B cell (primary cell): ENCODE measurements at regions not wholly inside any gene's neighbourhood (a gene's known extent, or its start where the extent isn't known, plus 50 kb on each side); places are given as distances from the start of the nearest gene placed in this dataset.

Experiments used
- ATAC-seq: fragments of 200-7000 bp; cut with Tn5 transposase; one replicate; pipeline ENCODE4 v1.10.0; 2021; ENCODE audit warnings: low read depth, mild to moderate bottlenecking, moderate number of reproducible peaks, moderate library complexity
- CTCF ChIA-PET: fragments of 350-600 bp; sonication (Branson Sonifier 250); formaldehyde crosslinking; loops from one replicate; lab custom pipeline; 2021; ENCODE audit warnings: antibody characterized with exemption, inconsistent platforms; lab: Charles Lee
- POLR2A ChIA-PET: fragments of 350-600 bp; sonication (Branson Sonifier 250); formaldehyde crosslinking; loops from one replicate; lab custom pipeline; 2021; ENCODE audit warnings: antibody characterized with exemption; lab: Charles Lee
- DNase-seq: peaks from one replicate; pipeline ENCODE4 v3.0.0; 2013
- H2AFZ ChIP-seq: 2 replicates; pipeline ENCODE4 v1.6.1; 2012; ENCODE audit warnings: mild to moderate bottlenecking, low read depth, low read length; ENCODE audit not compliant: insufficient read depth, poor library complexity, severe bottlenecking
- H3K27ac ChIP-seq, 2 donors: 1 replicate in 1 of 2; 2 replicates in 1 of 2; pipeline ENCODE4 v1.5.1; 2012 to 2013; ENCODE audit warnings: low read length in 2 of 2, mild to moderate bottlenecking in 2 of 2, moderate library complexity in 1 of 2
- H3K27me3 ChIP-seq, 4 experiments: fragments of 200-600 bp in 1 of 4; sonication (generic) in 1 of 4; replicated peaks in 1 of 4; 1 replicate in 2 of 4; 2 replicates in 2 of 4; pipeline versions ENCODE4 v1.6.1 to v1.7.0; 2013 to 2016; ENCODE audit warnings: low read length in 3 of 4, mild to moderate bottlenecking in 2 of 4, mixed read lengths in 1 of 4, moderate library complexity in 1 of 4; ENCODE audit not compliant: insufficient read depth in 4 of 4, control insufficient read depth in 3 of 4; ENCODE audit errors: control extremely low read depth in 1 of 4
- H3K36me3 ChIP-seq, 2 experiments: replicated peaks in 1 of 2; 1 replicate in 1 of 2; 2 replicates in 1 of 2; pipeline versions ENCODE4 v1.6.1 to v1.7.1; 2013; ENCODE audit warnings: low read length in 1 of 2; ENCODE audit not compliant: insufficient read depth in 2 of 2, control insufficient read depth in 1 of 2; ENCODE audit errors: control extremely low read depth in 1 of 2, extremely low read depth in 1 of 2
- H3K4me1 ChIP-seq, 2 donors: fragments of 200-600 bp in 1 of 2; sonication (generic) in 1 of 2; 1 replicate in 1 of 2; 2 replicates in 1 of 2; pipeline versions ENCODE4 v1.5.1 to v1.6.1; 2013 to 2017; ENCODE audit warnings: low read length in 2 of 2; ENCODE audit not compliant: control insufficient read depth in 2 of 2, insufficient read depth in 2 of 2
- H3K4me2 ChIP-seq: replicated peaks from 2 replicates; pipeline ENCODE3; 2012; ENCODE audit warnings: mild to moderate bottlenecking, low read depth, low read length; ENCODE audit not compliant: poor library complexity, severe bottlenecking
- H3K4me3 ChIP-seq, 5 experiments: fragments of 200-600 bp in 1 of 5; sonication (generic) in 1 of 5; 1 replicate in 3 of 5; 2 replicates in 2 of 5; pipeline versions ENCODE4 v1.5.1 to v1.7.0; 2011 to 2016; ENCODE audit warnings: low read length in 4 of 5, mild to moderate bottlenecking in 4 of 5, low read depth in 2 of 5, control low read depth in 1 of 5, moderate library complexity in 1 of 5; ENCODE audit not compliant: insufficient read depth in 1 of 5; ENCODE audit errors: control extremely low read depth in 1 of 5, extremely low read depth in 1 of 5
- H3K79me2 ChIP-seq: fragments of 200-600 bp; sonication (generic); one replicate; pipeline ENCODE4 v1.6.0; 2016; ENCODE audit warnings: low read length; ENCODE audit not compliant: control insufficient read depth, insufficient read depth
- H3K9ac ChIP-seq: fragments of 200-600 bp; sonication (generic); 2 replicates; pipeline ENCODE4 v1.6.1; 2017; ENCODE audit warnings: mild to moderate bottlenecking, low read length, moderate library complexity
- H3K9me3 ChIP-seq, 3 donors: one replicate each; pipeline versions ENCODE4 v1.6.1 to v1.7.1; 2013; ENCODE audit warnings: low read length in 2 of 3; ENCODE audit not compliant: control insufficient read depth in 2 of 3, insufficient read depth in 1 of 3; ENCODE audit errors: control extremely low read depth in 1 of 3
- H4K20me1 ChIP-seq: 2 replicates; pipeline ENCODE4 v1.6.0; 2012; ENCODE audit warnings: mild to moderate bottlenecking, low read length; ENCODE audit not compliant: insufficient read depth, control insufficient read depth, poor library complexity, severe bottlenecking
- H3K27ac Mint-ChIP-seq: one replicate; pipeline ENCODE4 v1.8.0; 2021; ENCODE audit warnings: mixed read lengths
- H3K27me3 Mint-ChIP-seq: one replicate; pipeline ENCODE4 v1.8.0; 2021; ENCODE audit warnings: mixed read lengths
- H3K4me1 Mint-ChIP-seq: one replicate; pipeline ENCODE4 v1.8.0; 2021; ENCODE audit warnings: mixed read lengths
- H3K4me3 Mint-ChIP-seq: one replicate; pipeline ENCODE4 v1.8.0; 2021; ENCODE audit warnings: mixed read lengths
- H3K9me3 Mint-ChIP-seq: one replicate; pipeline ENCODE4 v1.8.0; 2022; ENCODE audit warnings: mixed read lengths; ENCODE audit not compliant: insufficient read depth
- EZH2 ChIP-seq: IDR thresholded peaks from 2 replicates; pipeline ENCODE4 v1.6.1; 2012; ENCODE audit warnings: borderline replicate concordance, low read depth, mild to moderate bottlenecking, moderate library complexity, low read length; ENCODE audit not compliant: insufficient read depth, poor library complexity, severe bottlenecking
- WGBS: methylation state at CpG from one replicate; pipeline ENCODE4 v1.1.5; 2013; ENCODE audit warnings: missing lambda C conversion rate; ENCODE audit not compliant: insufficient coverage; 5-methylcytosine and 5-hydroxymethylcytosine counted together
- intact Hi-C: fragments of 100-400 bp; cut with micrococcal nuclease; formaldehyde crosslinking; loops from one replicate; pipeline ENCODE4 v1.10.0; 2022
- TF ChIP-seq, protein P1 (sequence below): fragments of 200-600 bp; IDR thresholded peaks from one replicate; pipeline ENCODE4 v1.8.0; 2022; ENCODE audit warnings: antibody characterized with exemption, mild to moderate bottlenecking

- no peak overlapping the region for H3K4me3 ChIP-seq
- H3K9me3 Mint-ChIP-seq, result no peaks in the 10 kb centered on the region
- ChIA-PET POLR2A (no interaction called here), CTCF (no interaction called here)
- no peak overlapping the region for H3K4me2 ChIP-seq
- DNase-seq (no peak), ATAC-seq (no peak)
- no peak overlapping the region for H3K27ac Mint-ChIP-seq
- H3K27me3 Mint-ChIP-seq, result peaks cover 15% of the 10 kb centered on the region
- peaks cover 0 to 7% (median 1%) of the 10 kb centered on the region in 4 experiments for H3K27me3 ChIP-seq
- H3K4me1 Mint-ChIP-seq, result no peaks in the 10 kb centered on the region
- H3K36me3 ChIP-seq, result no peaks in the 10 kb centered on the region
- peaks cover 0 to 2% (median 0%) of the 10 kb centered on the region in 3 donors for H3K9me3 ChIP-seq
- intact Hi-C loops, result no loop called here
- no peaks in the 10 kb centered on the region for H3K4me1 ChIP-seq
- H3K27ac ChIP-seq, result no peak overlapping the region
- no peak overlapping the region for H3K4me3 Mint-ChIP-seq
- WGBS, result 93% methylated on average over 21 of the region's 27 CpGs
- TF ChIP-seq, protein P1, sequence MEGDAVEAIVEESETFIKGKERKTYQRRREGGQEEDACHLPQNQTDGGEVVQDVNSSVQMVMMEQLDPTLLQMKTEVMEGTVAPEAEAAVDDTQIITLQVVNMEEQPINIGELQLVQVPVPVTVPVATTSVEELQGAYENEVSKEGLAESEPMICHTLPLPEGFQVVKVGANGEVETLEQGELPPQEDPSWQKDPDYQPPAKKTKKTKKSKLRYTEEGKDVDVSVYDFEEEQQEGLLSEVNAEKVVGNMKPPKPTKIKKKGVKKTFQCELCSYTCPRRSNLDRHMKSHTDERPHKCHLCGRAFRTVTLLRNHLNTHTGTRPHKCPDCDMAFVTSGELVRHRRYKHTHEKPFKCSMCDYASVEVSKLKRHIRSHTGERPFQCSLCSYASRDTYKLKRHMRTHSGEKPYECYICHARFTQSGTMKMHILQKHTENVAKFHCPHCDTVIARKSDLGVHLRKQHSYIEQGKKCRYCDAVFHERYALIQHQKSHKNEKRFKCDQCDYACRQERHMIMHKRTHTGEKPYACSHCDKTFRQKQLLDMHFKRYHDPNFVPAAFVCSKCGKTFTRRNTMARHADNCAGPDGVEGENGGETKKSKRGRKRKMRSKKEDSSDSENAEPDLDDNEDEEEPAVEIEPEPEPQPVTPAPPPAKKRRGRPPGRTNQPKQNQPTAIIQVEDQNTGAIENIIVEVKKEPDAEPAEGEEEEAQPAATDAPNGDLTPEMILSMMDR, result no peak
- no peak for TF ChIP-seq EZH2
- H3K9ac ChIP-seq, result no peak overlapping the region
- H4K20me1 ChIP-seq, result no peaks in the 10 kb centered on the region
- no peak overlapping the region for H2AFZ ChIP-seq
- no peaks in the 10 kb centered on the region for H3K79me2 ChIP-seq
These were observed 191.8 kb upstream of the NECTIN1 start for GRCh38 chr11:119920666-119921387.

DNA sequence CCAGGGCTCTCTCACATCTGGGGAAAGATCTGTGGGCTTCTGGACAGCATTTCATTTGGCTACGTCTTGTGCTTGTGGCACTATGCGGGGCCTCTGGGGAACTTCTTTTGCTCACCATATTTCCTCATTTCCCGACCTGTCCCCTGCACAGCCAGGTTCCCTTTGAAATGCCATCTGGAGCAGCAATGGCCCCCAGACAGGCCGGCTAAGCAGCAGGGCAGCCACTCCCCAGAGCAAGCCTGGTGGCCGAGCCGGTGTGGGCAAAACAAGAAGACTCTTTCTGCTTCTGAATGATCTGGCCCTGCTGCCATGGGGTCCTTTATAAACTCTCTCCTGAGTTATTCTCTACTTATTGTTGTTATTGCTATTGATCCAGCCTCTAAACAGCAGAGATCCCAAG, 190.7 kb upstream of the NECTIN1 start:
- Mint-ChIP-seq H3K27me3 (peaks cover 15% of the 10 kb centered on the region), H3K27ac (no peak overlapping the region), H3K4me1 (no peaks in the 10 kb centered on the region), H3K9me3 (peaks cover 3% of the 10 kb centered on the region), H3K4me3 (no peak overlapping the region)
- intact Hi-C loops, result no loop called here
- Histone ChIP-seq H2AFZ (no peak overlapping the region), H3K4me3 (no peak overlapping the region), H3K79me2 (no peaks in the 10 kb centered on the region), H3K4me1 (no peaks in the 10 kb centered on the region), H3K9me3 (no peaks in the 10 kb centered on the region), H3K4me2 (no peak overlapping the region), H3K9ac (no peak overlapping the region), H3K36me3 (no peaks in the 10 kb centered on the region), H3K27me3 (peaks cover 0 to 7% (median 1%) of the 10 kb centered on the region in 4 experiments), H3K27ac (no peak overlapping the region), H4K20me1 (no peaks in the 10 kb centered on the region)
- ChIA-PET POLR2A (no interaction called here), CTCF (no interaction called here)
- TF ChIP-seq, protein P1, result no peak
- TF ChIP-seq EZH2, result no peak
- WGBS, result 42% methylated on average over 6 of the region's 6 CpGs
- DNase-seq, result no peak
- no peak for ATAC-seq
